ENCODE measurements at regions not wholly inside any gene's neighbourhood (a gene's known extent, or its start where the extent isn't known, plus 50 kb on each side); places are given as distances from the start of the nearest gene placed in this dataset.

DNA sequence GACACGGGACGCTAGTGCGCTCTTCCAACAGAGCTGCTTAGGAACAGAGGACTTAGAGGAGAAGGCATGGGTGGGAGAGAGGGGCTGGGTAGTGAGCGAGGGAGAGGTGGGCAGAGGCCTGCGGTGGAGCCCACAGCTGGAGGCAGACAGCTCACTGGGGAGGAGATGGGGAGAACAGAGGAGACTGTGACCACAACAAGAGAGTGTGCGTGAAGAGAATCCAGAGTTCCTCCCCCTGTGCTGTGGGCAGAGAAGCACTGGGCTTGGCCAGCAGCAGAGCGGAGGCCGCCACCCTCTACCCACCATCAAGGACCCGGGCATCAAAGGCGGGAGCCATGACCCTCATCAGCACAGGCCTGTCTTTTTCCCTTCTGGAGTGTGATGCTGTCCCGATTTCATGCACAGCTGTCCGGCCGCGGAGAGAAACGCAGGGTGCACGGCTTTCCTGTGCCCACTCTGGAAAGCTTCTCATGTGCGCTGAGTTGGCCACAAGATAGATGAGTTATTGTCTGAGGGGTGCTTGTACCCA is 228.3 kb upstream of the IRX4 start:
- peak overlapping the region; percentile 48; the same call in 1 of the 2 replicates for H3K18ac ChIP-seq (ENCODE audit: extremely low read depth, low read length)
- H4K8ac ChIP-seq (ENCODE audit: extremely low read depth, insufficient read depth, low read length) = no peak overlapping the region; the same call in 1 of the 2 replicates
- H3K79me2 ChIP-seq (ENCODE audit: control insufficient read depth in 1 of 2, insufficient read depth in 2 of 2, low read length in 2 of 2) = no peaks in the 10 kb centered on the region
- H3K4me1 ChIP-seq (replicated peaks in 1 of 4; ENCODE audit: control insufficient read depth in 3 of 4, insufficient read depth in 4 of 4, low read length in 3 of 4) = no peaks in the 10 kb centered on the region
- POLR2A ChIA-PET (ENCODE audit: partially characterized antibody) = no interaction called here
- no peak overlapping the region for H3K9ac ChIP-seq (replicated peaks in 1 of 4; ENCODE audit: extremely low read depth in 1 of 4, low read depth in 3 of 4, low read length in 3 of 4)
- no peak overlapping the region for H3K23ac ChIP-seq (ENCODE audit: insufficient read length)
- H2BK15ac ChIP-seq (ENCODE audit: low read length) = no peak overlapping the region
- peaks cover 3 to 4% of the 10 kb centered on the region in 2 experiments; a peak in 2 of 4 replicates for H3K9me3 ChIP-seq (ENCODE audit: insufficient read depth in 2 of 2, low read depth in 1 of 2, low read length in 1 of 2)
- H3K27me3 ChIP-seq (replicated peaks in 1 of 4; ENCODE audit: control insufficient read depth in 3 of 4, extremely low read depth in 1 of 4, insufficient read depth in 3 of 4, low read length in 3 of 4) = no peaks in the 10 kb centered on the region; a peak in 1 of 7 replicates
- H2BK5ac ChIP-seq (ENCODE audit: low read depth, low read length) = no peak overlapping the region
- H4K20me1 ChIP-seq (replicated peaks in 1 of 2; ENCODE audit: control insufficient read depth in 1 of 2, insufficient read depth in 2 of 2, low read length in 2 of 2) = peaks cover 0 to 2% of the 10 kb centered on the region in 2 experiments
- H3K4me3 ChIP-seq (ENCODE audit: extremely low read depth in 1 of 4, insufficient read depth in 2 of 4, low read depth in 3 of 4, low read length in 4 of 4) = no peak overlapping the region
- no peak overlapping the region for H2AFZ ChIP-seq (ENCODE audit: low read length)
- DNase-seq (ENCODE audit: low read depth in 1 of 2, low spot score in 2 of 2) (no peak), FAIRE-seq (no peak)
- H3K4me2 ChIP-seq (ENCODE audit: insufficient read depth in 1 of 2, low read depth in 2 of 2, low read length in 2 of 2) = no peak overlapping the region
- H2BK12ac ChIP-seq (ENCODE audit: low read depth, low read length) = no peak overlapping the region
- no peak overlapping the region for H3K56ac ChIP-seq (replicated peaks; ENCODE audit: insufficient read length, low read depth, low read length)
- 96% methylated on average over 15 of the region's 17 CpGs; no CpG with 5 or more reads in 1 of the 2 experiments for WGBS, 2 experiments (ENCODE audit: extremely low coverage in 1 of 2, insufficient coverage in 1 of 2, insufficient read length in 1 of 2, insufficient replicate concordance in 2 of 2, low coverage in 1 of 2, low lambda C conversion rate in 2 of 2, missing lambda C conversion rate in 1 of 2)
- no peak overlapping the region for H2BK120ac ChIP-seq (replicated peaks; ENCODE audit: low read depth, low read length)
- H4K91ac ChIP-seq (replicated peaks; ENCODE audit: insufficient read length, low read length) = peak overlapping the region; percentile 19
- H3K14ac ChIP-seq (ENCODE audit: insufficient read length) = no peak overlapping the region
- CTCF ChIA-PET (ENCODE audit: partially characterized antibody) = interaction anchor here (0.9 to 3.4 kb wide), 5 partner anchors 15 to 347 kb away, joined by 3 to 15 read pairs (median 4); no protein-coding TSS in a partner anchor
- H4K5ac ChIP-seq (ENCODE audit: insufficient read length, low read depth, low read length) = no peak overlapping the region
- H3K79me1 ChIP-seq (ENCODE audit: low read depth, low read length) = no peaks in the 10 kb centered on the region
- no peak overlapping the region for H2BK20ac ChIP-seq (ENCODE audit: low read length)
- H3K4ac ChIP-seq (replicated peaks; ENCODE audit: insufficient read length, low read depth, low read length) = no peak overlapping the region
- no peaks in the 10 kb centered on the region; a peak in 1 of 8 replicates for H3K36me3 ChIP-seq (ENCODE audit: control insufficient read depth in 2 of 4, insufficient read depth in 4 of 4, low read length in 3 of 4)
- H3K23me2 ChIP-seq (ENCODE audit: low read depth, low read length) = peaks cover 2% of the 10 kb centered on the region; the same call in 1 of the 2 replicates
- H3K27ac ChIP-seq (ENCODE audit: low read depth, low read length) = no peak overlapping the region
- no peak overlapping the region for H2AK5ac ChIP-seq (ENCODE audit: low read depth, low read length)
- TF ChIP-seq CREB1 (IDR thresholded peaks at IDR 0.05) (no peak), HDAC2 (IDR thresholded peaks at IDR 0.05; ENCODE audit: borderline replicate concordance in 1 of 2, low read depth in 2 of 2, low read length in 2 of 2) (no peak), SUZ12 (IDR thresholded peaks at IDR 0.05; ENCODE audit: low read length) (no peak), PHF8 (conservative IDR thresholded peaks at IDR 0.05; ENCODE audit: low read depth, low read length) (no peak), SRF (IDR thresholded peaks at IDR 0.05; ENCODE audit: low read depth, low read length) (no peak), TEAD4 (IDR thresholded peaks at IDR 0.05; ENCODE audit: low read depth, low read length) (no peak), GABPA (IDR thresholded peaks at IDR 0.05; ENCODE audit: borderline replicate concordance, insufficient read depth, low read length) (no peak), CBX8 (IDR thresholded peaks at IDR 0.05; ENCODE audit: borderline replicate concordance, low read depth, low read length) (no peak), RBBP5 (IDR thresholded peaks at IDR 0.05; ENCODE audit: borderline replicate concordance, low read depth, low read length) (no peak), POU5F1 (IDR thresholded peaks at IDR 0.05; ENCODE audit: low read depth, low read length) (no peak), ASH2L (IDR thresholded peaks at IDR 0.05; ENCODE audit: low read length) (no peak), MAFK (IDR thresholded peaks at IDR 0.05; ENCODE audit: low read depth, low read length) (no peak), TAF7 (optimal IDR thresholded peaks at IDR 0.05; ENCODE audit: borderline replicate concordance, low read depth, low read length) (no peak), KDM4A (IDR thresholded peaks at IDR 0.05; ENCODE audit: low read depth, low read length, severe bottlenecking) (no peak)

Measured in H1 (cell line).